Upper lobe of left lung (tissue), 6 donors: ENCODE measurements at regions not wholly inside any gene's neighbourhood (a gene's known extent, or its start where the extent isn't known, plus 50 kb on each side); places are given as distances from the start of the nearest gene placed in this dataset.

Experiments
- ATAC-seq, 2 donors: fragments of 200-7000 bp; cut with Tn5 transposase; one replicate each; pipeline ENCODE4 v1.9.1; 2022; ENCODE audit warnings: mild to moderate bottlenecking in 2 of 2, moderate library complexity in 2 of 2; ENCODE audit not compliant: low FRiP score in 2 of 2
- DNase-seq, 2 donors: peaks; one replicate each; pipeline ENCODE4 v3.0.0-alpha.2; 2019 to 2020
- H3K27ac ChIP-seq, 4 donors: fragments of 200-600 bp; sonication (generic); one replicate each; pipeline ENCODE4 v1.5.1; 2016 to 2019
- H3K27me3 ChIP-seq, 4 donors: fragments of 200-600 bp; sonication (generic); one replicate each; pipeline ENCODE4 v1.5.1; 2017 to 2019
- H3K36me3 ChIP-seq, 4 donors: fragments of 200-600 bp; sonication (generic); one replicate each; pipeline ENCODE4 v1.5.1; 2016 to 2019
- H3K4me1 ChIP-seq, 4 donors: fragments of 200-600 bp; sonication (generic); one replicate each; pipeline ENCODE4 v1.5.1; 2018 to 2019
- H3K4me3 ChIP-seq, 4 donors: fragments of 200-600 bp; sonication (generic); one replicate each; pipeline ENCODE4 v1.5.1; 2017 to 2019; ENCODE audit warnings: mild to moderate bottlenecking in 2 of 4, moderate library complexity in 1 of 4
- H3K9me3 ChIP-seq, 4 donors: fragments of 200-600 bp; sonication (generic); one replicate each; pipeline ENCODE4 v1.5.1; 2018 to 2019
- CTCF ChIP-seq, 6 experiments: fragments of 450-650 bp in 4 of 6; fragments of 200-600 bp in 2 of 6; sonication (generic) in 2 of 6; IDR thresholded peaks; one replicate each; pipeline ENCODE4 v1.5.1; 2016 to 2019; ENCODE audit warnings: antibody characterized with exemption in 6 of 6
- EP300 ChIP-seq, 4 donors: sonication (generic); formaldehyde crosslinking; IDR thresholded peaks; one replicate each; pipeline ENCODE4 v1.5.1; 2017; ENCODE audit warnings: antibody characterized with exemption in 4 of 4, control low read depth in 2 of 4
- POLR2A ChIP-seq, 4 donors: fragments of 450-650 bp; IDR thresholded peaks; one replicate each; pipeline ENCODE4 v1.5.1; 2016 to 2017; ENCODE audit warnings: antibody characterized with exemption in 4 of 4, mild to moderate bottlenecking in 2 of 4
- POLR2AphosphoS5 ChIP-seq, 2 donors: sonication (generic); formaldehyde crosslinking; IDR thresholded peaks; one replicate each; pipeline ENCODE4 v1.5.1; 2017; ENCODE audit warnings: antibody characterized with exemption in 2 of 2
- WGBS, 2 donors: methylation state at CpG; one replicate each; pipeline ENCODE4 v1.1.5; 2017 to 2018; 5-methylcytosine and 5-hydroxymethylcytosine counted together
- donor health status: DM: no; HTN: no; CAD: no; lungs with moderate emphysema.
- donor health status: DM: no; HTN: yes; CAD: no; lungs with severe emphysema.

- peak; percentile 35 to 88 for ATAC-seq
- Histone ChIP-seq H3K9me3 (peaks cover 0 to 7% (median 0%) of the 10 kb centered on the region in 4 donors), H3K27ac (no peak overlapping the region), H3K4me1 (peaks cover 0 to 5% (median 2%) of the 10 kb centered on the region in 4 donors), H3K4me3 (no peak overlapping the region), H3K36me3 (no peaks in the 10 kb centered on the region), H3K27me3 (no peaks in the 10 kb centered on the region)
- whole genome bisulfite sequencing, 2 donors: 60 to 64% methylated on average over 10 of the region's 10 CpGs
- peak in 1 of 2 donors; percentile 50 for DNase-seq
- TF ChIP-seq POLR2AphosphoS5 (IDR thresholded peaks at IDR 0.05): no peak
- TF ChIP-seq POLR2A (IDR thresholded peaks at IDR 0.05): no peak
- TF ChIP-seq EP300 (IDR thresholded peaks at IDR 0.05): no peak
- TF ChIP-seq CTCF (IDR thresholded peaks at IDR 0.05): no peak
These were observed 160.1 kb upstream of the IRX3 start for GRCh38 chr16:54446639-54447038.

- ATAC-seq: no peak
- Histone ChIP-seq H3K4me3 (no peak overlapping the region), H3K9me3 (peaks cover 0 to 7% (median 0%) of the 10 kb centered on the region in 4 donors), H3K36me3 (no peaks in the 10 kb centered on the region), H3K27ac (no peak overlapping the region), H3K4me1 (peaks cover 0 to 5% (median 2%) of the 10 kb centered on the region in 4 donors), H3K27me3 (no peaks in the 10 kb centered on the region)
- no peak for DNase-seq
- TF ChIP-seq CTCF (IDR thresholded peaks at IDR 0.05) (no peak), POLR2A (IDR thresholded peaks at IDR 0.05) (no peak), EP300 (IDR thresholded peaks at IDR 0.05) (no peak), POLR2AphosphoS5 (IDR thresholded peaks at IDR 0.05) (no peak)
- WGBS, 2 donors: 31 to 63% methylated on average over 1 of the region's 1 CpG
These were observed 158.4 kb upstream of the IRX3 start for GRCh38 chr16:54444851-54445458.

GRCh38 chr16:54443839-54444238 is 157.3 kb upstream of the IRX3 start:
- DNase-seq (no peak), ATAC-seq (no peak)
- no peaks in the 10 kb centered on the region for H3K36me3 ChIP-seq
- 93% methylated on average over 1 of the region's 1 CpG; no CpG with 5 or more reads in 1 of the 2 donors for WGBS, 2 donors
- H3K27ac ChIP-seq: no peak overlapping the region
- TF ChIP-seq POLR2AphosphoS5 (IDR thresholded peaks at IDR 0.05): no peak
- no peak for TF ChIP-seq POLR2A (IDR thresholded peaks at IDR 0.05)
- H3K9me3 ChIP-seq: peaks cover 0 to 7% (median 0%) of the 10 kb centered on the region in 4 donors
- no peak overlapping the region for H3K4me3 ChIP-seq
- H3K27me3 ChIP-seq: no peaks in the 10 kb centered on the region
- peaks cover 0 to 5% (median 2%) of the 10 kb centered on the region in 4 donors for H3K4me1 ChIP-seq

GRCh38 chr16:54443352-54443751 is 156.8 kb upstream of the IRX3 start:
- H3K27ac ChIP-seq: no peak overlapping the region
- ATAC-seq: no peak
- no peaks in the 10 kb centered on the region for H3K27me3 ChIP-seq
- H3K36me3 ChIP-seq: no peaks in the 10 kb centered on the region
- no peak for TF ChIP-seq POLR2A (IDR thresholded peaks at IDR 0.05)
- TF ChIP-seq POLR2AphosphoS5 (IDR thresholded peaks at IDR 0.05): no peak
- no peak for TF ChIP-seq CTCF (IDR thresholded peaks at IDR 0.05)
- TF ChIP-seq EP300 (IDR thresholded peaks at IDR 0.05): no peak
- H3K4me1 ChIP-seq: peaks cover 0 to 5% (median 2%) of the 10 kb centered on the region in 4 donors
- DNase-seq: no peak
- H3K9me3 ChIP-seq: peaks cover 0 to 7% (median 0%) of the 10 kb centered on the region in 4 donors
- no peak overlapping the region for H3K4me3 ChIP-seq

GRCh38 chr16:54442864-54443263 is 156.3 kb upstream of the IRX3 start:
- Histone ChIP-seq H3K9me3 (peaks cover 0 to 7% (median 0%) of the 10 kb centered on the region in 4 donors), H3K27ac (no peak overlapping the region), H3K36me3 (no peaks in the 10 kb centered on the region), H3K27me3 (no peaks in the 10 kb centered on the region), H3K4me1 (peaks cover 0 to 5% (median 2%) of the 10 kb centered on the region in 4 donors), H3K4me3 (no peak overlapping the region)
- WGBS, 2 donors: 76 to 89% methylated on average over 5 of the region's 5 CpGs
- DNase-seq (no peak), ATAC-seq (no peak)
- no peak for TF ChIP-seq CTCF (IDR thresholded peaks at IDR 0.05)
- TF ChIP-seq POLR2AphosphoS5 (IDR thresholded peaks at IDR 0.05): no peak
- TF ChIP-seq POLR2A (IDR thresholded peaks at IDR 0.05): no peak
